CD4-positive, alpha-beta T cell treated with Interferon alpha-2 for 1 hour (primary cell): ENCODE measurements at regions not wholly inside any gene's neighbourhood (a gene's known extent, or its start where the extent isn't known, plus 50 kb on each side); places are given as distances from the start of the nearest gene placed in this dataset.
"Not testable (repeated sequence)": the region's sequence is repeated elsewhere in the genome, so short reads cannot be mapped to it uniquely, and the experiment has no call there.

Experiments used
- DNase-seq, 2 donors: peaks; one replicate each; pipeline ENCODE4 v3.0.0-alpha.2; 2020 to 2022

GRCh38 chr4:3611778-3612177 is 79.6 kb upstream of the LRPAP1 start:
- no peak for DNase-seq

DNA sequence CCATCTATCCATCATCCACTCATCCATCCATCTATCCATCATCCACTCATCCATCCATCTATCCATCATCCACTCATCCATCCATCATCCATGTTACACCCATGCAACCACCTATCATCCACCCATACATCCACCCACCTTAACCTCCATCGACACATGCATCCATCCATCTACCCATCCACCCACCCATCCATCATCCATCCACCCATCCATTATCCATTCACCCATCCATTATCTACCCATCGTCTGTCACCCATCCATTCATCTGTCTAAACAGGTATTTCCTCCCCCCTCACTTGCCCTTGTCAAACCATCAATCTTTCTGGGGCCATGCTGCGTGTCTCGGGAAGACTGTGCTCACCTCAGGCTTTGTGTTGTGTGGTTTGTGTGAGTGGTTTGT is 78.6 kb upstream of the LRPAP1 start:
- not testable (repeated sequence) for DNase-seq

DNA sequence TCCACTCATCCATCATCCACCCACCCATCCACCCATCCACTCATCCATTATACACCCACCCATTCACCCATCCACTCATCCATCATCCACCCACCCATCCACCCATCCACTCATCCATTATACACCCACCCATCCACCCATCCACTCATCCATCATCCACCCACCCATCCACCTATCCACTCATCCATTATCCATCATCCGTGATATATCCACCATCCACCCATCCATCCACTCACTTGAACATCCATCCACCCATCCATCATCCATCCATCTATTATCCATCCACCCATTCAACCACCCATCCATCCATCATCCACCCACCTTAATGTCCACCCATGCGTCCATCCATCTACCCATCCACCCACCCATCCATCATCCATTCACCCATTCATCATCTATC is 77.7 kb upstream of the LRPAP1 start:
- not testable (repeated sequence) for DNase-seq

- DNase-seq = no peak
These were observed 75.7 kb upstream of the LRPAP1 start for GRCh38 chr4:3607690-3608552.

GRCh38 chr4:3606850-3607249 is 74.6 kb upstream of the LRPAP1 start:
- not testable (repeated sequence) for DNase-seq

DNA sequence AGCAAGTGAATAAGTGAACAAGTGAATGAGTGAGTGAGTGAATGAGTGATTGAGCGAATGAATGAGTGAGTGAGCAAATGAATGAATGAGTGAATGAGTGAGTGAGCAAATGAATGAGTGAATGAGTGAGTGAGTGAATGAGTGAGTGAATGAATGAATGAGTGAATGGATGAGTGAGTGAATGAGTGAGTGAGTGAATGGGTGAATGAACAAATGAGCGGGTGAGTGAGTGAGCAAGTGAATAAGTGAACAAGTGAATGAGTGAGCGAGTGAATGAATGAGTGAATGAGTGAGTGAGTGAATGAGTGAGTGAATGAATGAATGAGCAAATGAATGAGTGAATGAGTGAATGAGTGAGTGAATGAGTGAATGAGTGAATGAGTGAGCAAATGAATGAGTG is 74.0 kb upstream of the LRPAP1 start:
- not testable (repeated sequence) for DNase-seq

DNA sequence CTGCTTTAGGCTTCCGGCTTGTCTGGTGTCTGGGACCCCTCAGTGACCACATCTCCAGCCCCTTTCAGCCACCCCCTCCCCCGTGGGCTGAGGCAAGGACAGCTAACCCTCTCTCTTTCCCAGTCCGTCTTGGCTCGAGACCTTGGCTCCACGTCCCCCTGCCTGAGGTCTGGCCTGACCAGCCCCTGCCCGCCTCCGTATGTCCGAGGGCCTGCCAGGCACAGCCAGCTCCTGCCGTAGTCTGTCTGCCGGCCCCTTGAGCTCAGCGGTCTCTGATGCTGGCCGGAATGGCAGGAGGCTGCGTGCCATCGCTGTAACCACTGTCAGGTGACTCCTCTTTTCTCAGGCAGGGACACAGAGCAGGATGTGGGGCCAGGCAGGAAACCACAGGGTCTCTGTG is 73.3 kb upstream of the LRPAP1 start:
- DNase-seq = no peak

GRCh38 chr4:3602886-3603645 is 70.8 kb upstream of the LRPAP1 start:
- not testable (repeated sequence) for DNase-seq

DNA sequence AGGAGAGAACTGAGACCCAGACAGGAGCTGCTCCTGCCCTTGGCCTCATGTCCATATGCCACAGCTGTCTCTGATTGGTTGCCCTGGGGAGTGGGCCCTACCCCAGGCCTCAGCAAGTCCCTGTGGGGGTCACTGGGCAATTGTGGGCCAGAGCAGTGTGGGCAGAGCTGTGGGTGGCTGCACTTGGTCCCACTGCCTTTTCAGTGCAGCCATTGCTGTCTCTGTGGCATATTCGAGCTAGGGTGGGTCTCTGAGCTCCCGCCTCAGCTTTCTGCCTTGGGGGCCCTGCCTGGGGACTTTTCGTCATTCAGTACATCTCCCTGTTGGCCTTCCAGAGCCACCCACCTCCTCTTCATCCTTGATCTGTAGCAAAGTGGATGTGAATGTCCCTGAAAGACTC is 69.8 kb upstream of the LRPAP1 start:
- DNase-seq = no peak

DNA sequence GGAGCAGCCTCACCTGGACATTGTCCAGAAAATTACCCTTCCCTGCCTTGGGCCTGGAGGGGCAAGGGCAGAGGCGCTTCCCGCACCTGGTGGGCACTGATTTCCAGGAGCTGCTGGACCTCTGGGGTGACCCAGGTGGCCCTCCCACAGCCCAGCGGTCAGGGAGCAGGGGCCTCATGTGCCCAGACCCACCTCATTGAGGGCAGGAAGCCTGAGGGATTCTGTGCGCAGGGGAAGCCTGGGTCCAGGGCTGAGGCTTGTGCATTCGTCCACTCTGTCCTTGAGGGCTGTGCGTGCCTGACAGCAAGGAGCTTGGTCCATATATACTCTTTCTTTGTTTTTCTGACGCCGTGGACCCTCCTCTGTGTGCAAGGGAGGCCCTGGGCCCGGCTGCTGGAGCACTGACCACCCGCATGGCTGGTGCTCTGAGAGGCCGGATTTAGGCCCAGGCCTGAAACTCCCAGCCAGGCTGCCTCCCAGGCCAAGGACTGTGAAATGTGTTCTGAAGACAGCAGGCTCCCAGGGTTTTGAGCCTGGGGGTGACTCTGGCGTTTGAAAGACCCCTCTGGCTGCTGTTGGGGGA is 69.0 kb upstream of the LRPAP1 start:
- DNase-seq = not testable (repeated sequence)

DNA sequence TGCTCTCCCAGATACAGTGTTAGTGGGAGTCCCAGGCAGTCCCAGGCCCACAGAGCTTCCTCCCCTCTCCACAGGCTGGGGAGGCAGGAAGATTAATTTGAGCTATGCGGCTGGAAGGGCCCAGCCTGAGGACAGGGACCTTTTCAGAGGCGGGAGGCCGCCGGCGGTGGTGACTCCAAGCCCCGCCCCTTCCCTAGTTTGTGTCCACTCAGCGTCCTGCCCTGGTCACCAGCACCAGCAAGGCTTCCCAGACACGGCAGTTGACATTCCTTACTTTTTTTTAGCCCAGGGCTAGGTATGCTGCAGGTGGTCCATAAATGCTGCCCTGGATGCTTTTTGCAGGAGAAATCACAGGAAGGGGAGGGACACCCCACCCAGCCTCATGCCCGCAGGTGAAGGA is 67.7 kb upstream of the LRPAP1 start:
- DNase-seq = no peak

- no peak for DNase-seq
These were observed 66.5 kb upstream of the LRPAP1 start for GRCh38 chr4:3598695-3599227.

DNA sequence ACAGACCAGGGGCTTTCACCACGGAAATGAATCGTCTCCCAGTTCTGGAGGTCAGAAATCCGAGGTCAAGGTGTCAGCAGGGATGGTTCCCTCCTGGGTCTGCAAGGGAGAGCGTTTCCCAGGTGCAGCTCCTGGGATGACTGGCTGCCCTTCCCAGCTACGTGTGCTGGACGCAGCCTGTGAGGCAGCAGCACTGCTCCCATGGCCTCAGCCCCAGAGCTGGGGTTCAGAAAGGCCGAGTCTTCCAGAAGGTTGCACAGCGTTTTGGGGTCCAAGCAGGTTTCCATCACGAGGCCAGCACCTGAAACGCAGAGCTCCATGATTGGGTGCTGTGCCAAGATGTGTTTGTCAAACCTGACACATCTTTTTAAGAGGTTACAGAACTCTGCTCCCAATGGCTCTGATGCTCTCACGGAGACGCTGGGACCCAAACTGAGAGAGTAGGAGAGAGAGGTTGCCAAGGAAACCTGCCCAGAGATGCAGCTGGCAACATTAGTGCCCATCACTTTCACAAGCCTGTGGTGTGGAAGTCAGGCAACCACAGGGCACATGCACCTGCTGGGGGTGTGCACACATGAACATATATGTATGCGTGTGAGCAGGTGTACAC is 65.8 kb upstream of the LRPAP1 start:
- DNase-seq = not testable (repeated sequence)

GRCh38 chr4:3596957-3597733 is 64.9 kb upstream of the LRPAP1 start:
- not testable (repeated sequence) for DNase-seq

DNA sequence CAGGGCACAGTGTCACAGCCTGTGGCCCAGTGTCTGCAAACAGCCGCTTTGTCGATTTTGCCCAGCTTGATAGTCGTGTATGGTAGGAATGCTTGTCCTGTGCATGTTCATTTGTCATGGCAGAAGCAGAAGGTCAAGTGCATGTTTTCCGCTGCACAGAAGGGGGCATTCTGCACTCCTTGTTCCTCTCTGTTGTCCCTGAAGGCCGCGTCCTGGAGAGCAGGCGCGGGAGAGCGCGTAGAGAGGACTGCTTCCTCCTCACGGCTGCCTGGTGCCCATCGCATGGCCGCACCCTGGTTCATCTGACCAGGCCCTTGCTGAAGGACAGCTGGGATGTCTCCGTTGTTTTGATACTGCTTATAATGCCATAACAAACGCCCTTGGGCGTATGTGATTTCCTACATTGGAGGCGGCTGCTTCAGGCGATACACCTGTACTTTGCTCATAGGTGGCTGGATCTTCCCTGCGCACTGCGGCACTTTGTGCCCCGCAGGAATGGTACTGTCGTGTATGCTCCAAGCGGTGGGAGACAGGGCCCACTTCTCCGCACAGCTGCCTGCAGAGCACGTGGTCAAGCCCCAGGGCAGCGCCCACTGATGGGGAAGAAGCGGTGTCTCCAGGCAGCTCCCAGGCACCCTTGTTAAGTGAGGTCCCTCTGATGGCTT is 63.5 kb upstream of the LRPAP1 start:
- not testable (repeated sequence) for DNase-seq

- not testable (repeated sequence) for DNase-seq
These were observed 62.5 kb upstream of the LRPAP1 start for GRCh38 chr4:3594751-3595150.

DNA sequence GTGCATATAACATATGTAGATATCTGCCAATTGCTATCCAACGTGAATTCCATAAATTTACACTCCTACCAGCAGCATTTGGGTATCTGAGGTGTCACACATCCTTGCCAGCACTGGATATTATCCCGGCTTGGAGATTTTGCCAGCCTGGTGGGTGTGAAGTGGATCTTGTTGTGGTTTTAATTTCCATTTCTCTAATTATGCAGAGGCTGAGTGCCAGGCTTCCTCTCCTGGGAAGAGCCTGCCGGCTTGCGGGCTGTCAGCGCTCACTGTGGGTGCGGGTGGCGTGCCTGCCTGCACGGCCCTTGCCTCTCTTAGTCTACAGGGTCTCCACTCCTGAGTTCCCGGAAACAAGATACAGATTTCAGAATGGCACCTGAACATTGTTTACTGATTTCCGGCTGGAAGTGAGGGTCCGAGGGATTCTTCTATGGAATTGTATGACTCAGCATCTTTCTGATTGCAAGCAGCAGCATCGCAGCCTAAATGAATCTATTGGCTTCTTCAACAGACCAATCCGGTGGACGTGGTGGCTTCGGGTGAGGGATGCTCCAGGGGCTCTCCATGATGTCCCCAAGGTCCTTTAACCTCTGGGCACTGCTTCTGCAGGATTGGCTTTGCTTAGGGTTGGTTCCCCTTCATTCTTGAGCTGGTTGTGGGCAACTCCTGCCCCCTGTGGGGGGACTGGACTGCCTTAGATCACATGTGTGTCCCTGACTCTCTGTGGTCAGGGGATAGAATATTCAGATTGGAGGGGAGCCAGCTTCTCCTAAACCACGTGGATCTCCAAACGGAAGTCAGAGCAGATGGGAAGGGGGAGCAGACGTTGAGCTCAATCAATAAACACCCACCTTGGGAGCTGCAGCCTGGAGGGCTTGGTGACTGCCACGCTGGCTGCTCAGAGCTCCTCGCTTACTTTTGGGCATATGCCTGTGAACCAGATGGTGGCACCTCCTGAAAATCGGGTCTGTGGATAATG is 58.0 kb upstream of the LRPAP1 start:
- not testable (repeated sequence) for DNase-seq

DNA sequence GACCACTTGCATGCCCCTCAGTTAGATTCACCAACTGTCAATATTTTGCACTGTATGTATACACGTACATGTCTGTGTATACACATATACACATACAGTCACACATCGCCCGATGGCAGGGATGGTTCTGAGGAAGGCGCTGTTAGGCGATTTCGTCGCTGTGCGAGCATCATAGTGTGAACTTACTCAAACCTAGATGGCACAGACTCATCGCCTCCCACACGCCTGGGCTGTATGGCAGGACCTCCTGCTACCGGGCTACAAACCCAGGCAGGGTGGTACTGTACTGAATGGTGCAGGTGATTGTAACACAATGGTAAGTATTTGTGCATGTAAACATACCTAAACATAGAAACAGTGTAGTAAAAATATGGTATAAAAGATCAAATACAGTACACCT is 57.2 kb upstream of the LRPAP1 start:
- not testable (repeated sequence) for DNase-seq

DNA sequence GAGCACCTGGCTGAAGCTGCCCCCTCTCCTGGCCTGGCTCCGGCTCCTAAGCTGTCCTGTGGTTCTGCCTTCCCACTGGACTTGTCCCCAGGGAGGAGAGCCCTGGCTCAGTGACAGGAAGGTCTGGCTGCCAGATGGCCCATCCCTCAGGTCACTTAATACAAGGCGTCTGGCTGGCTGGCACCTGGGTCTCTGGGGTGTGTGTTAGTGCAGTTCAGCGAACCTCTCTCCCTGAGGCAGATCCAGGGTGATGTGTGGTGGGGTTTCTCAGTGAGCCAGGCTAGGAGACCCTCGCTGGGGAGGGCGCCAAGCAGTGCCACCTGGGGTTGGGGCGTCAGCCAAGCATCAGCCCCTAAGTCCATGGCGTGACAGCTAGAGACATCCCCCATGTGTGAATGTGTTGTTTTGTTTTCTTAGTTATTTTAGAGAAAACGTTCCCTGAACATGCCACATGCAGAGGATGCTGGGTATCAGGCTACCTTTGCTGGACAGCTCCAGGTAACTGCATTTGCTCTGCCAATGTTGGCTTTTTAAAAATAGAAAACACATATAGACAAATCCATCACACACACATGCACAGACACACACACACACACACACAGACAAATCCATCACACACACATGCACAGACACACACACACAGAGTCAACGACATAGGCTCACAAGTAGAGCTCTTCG is 56.4 kb upstream of the LRPAP1 start:
- not testable (repeated sequence) for DNase-seq

DNA sequence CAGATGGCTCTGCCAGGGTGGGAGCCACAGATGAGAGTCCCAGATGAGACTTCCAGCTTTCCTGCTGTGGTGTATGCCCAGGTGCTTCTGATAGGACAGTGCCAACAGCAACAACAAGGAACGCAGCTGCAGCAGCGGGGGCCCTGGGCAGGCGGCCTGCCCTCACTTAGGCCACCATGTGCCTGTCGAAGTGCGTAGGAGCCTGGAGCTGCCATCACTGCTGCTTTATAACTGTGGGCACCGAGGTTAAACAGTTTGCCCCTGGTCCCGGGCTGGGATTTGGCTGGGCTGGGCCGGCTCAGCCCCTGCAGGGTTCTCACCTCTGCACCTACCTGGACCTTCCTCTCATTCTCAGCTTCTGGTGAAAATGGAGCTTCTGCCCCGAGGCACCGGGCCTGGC is 54.4 kb upstream of the LRPAP1 start:
- not testable (repeated sequence) for DNase-seq
